ENCODE measurements at regions not wholly inside any gene's neighbourhood (a gene's known extent, or its start where the extent isn't known, plus 50 kb on each side); places are given as distances from the start of the nearest gene placed in this dataset.

DNA sequence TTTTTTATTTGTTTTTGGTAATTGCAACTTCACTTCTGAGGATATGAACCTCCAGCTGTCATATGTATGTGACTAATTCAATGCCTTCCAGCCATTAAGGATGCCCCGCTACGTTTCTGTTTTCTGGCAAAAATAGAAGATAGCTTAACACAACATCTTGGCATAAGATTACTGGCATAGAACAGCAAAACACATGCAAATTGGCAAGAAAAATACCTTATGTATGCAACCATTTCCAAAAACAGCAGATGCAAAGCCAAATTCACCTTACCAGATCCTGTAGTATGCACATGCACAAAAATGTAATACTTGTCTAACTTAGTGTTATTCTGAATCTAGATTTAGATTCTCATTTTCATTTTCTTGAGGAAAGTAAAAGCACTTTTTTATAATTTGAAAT, 461.1 kb upstream of the CYLC2 start:
- TF ChIP-seq, protein P1, sequence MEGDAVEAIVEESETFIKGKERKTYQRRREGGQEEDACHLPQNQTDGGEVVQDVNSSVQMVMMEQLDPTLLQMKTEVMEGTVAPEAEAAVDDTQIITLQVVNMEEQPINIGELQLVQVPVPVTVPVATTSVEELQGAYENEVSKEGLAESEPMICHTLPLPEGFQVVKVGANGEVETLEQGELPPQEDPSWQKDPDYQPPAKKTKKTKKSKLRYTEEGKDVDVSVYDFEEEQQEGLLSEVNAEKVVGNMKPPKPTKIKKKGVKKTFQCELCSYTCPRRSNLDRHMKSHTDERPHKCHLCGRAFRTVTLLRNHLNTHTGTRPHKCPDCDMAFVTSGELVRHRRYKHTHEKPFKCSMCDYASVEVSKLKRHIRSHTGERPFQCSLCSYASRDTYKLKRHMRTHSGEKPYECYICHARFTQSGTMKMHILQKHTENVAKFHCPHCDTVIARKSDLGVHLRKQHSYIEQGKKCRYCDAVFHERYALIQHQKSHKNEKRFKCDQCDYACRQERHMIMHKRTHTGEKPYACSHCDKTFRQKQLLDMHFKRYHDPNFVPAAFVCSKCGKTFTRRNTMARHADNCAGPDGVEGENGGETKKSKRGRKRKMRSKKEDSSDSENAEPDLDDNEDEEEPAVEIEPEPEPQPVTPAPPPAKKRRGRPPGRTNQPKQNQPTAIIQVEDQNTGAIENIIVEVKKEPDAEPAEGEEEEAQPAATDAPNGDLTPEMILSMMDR (IDR thresholded peaks at IDR 0.05): no peak
- no peak for TF ChIP-seq POLR2A (IDR thresholded peaks at IDR 0.05)
